Activated CD4-positive, alpha-beta memory T cell treated with anti-CD3 and anti-CD28 coated beads for 36 hours (primary cell): ENCODE measurements at regions not wholly inside any gene's neighbourhood (a gene's known extent, or its start where the extent isn't known, plus 50 kb on each side); places are given as distances from the start of the nearest gene placed in this dataset.
"Not testable (repeated sequence)": the region's sequence is repeated elsewhere in the genome, so short reads cannot be mapped to it uniquely, and the experiment has no call there.

Source experiments
- CTCF ChIA-PET: fragments of 350-600 bp; sonication (Branson Sonifier 250); formaldehyde crosslinking; loops from one replicate; lab custom pipeline; 2021; ENCODE audit warnings: antibody characterized with exemption, inconsistent platforms; lab: Charles Lee
- POLR2A ChIA-PET: fragments of 350-600 bp; sonication (Branson Sonifier 250); formaldehyde crosslinking; loops from one replicate; lab custom pipeline; 2021; ENCODE audit warnings: antibody characterized with exemption; lab: Charles Lee
- DNase-seq: peaks from one replicate; pipeline ENCODE4 v3.0.0-alpha.2; 2020
- H3K27ac Mint-ChIP-seq: one replicate; pipeline ENCODE4 v1.8.0; 2021; ENCODE audit warnings: mixed read lengths
- H3K27me3 Mint-ChIP-seq: one replicate; pipeline ENCODE4 v1.8.0; 2021; ENCODE audit warnings: mixed read lengths
- H3K36me3 Mint-ChIP-seq: one replicate; pipeline ENCODE4 v1.8.0; 2021; ENCODE audit warnings: mixed read lengths
- H3K4me1 Mint-ChIP-seq: one replicate; pipeline ENCODE4 v1.8.0; 2021; ENCODE audit warnings: low read depth, mixed read lengths
- H3K4me3 Mint-ChIP-seq: one replicate; pipeline ENCODE4 v1.8.0; 2021; ENCODE audit warnings: mild to moderate bottlenecking, mixed read lengths
- H3K9me3 Mint-ChIP-seq: one replicate; pipeline ENCODE4 v1.8.0; 2021; ENCODE audit warnings: mixed read lengths
- intact Hi-C: fragments of 100-400 bp; cut with micrococcal nuclease; formaldehyde crosslinking; loops from one replicate; pipeline ENCODE4 v1.15.1; 2023

GRCh38 chr13:100767192-100767591 lies 92.6 kb upstream of the TMTC4 start:
- H3K36me3 Mint-ChIP-seq = no peaks in the 10 kb centered on the region
- H3K9me3 Mint-ChIP-seq = peaks cover 4% of the 10 kb centered on the region
- H3K27ac Mint-ChIP-seq = no peak overlapping the region
- no peak overlapping the region for H3K4me3 Mint-ChIP-seq
- no peak for DNase-seq
- CTCF ChIA-PET = no interaction called here
- intact Hi-C loops = no loop called here
- H3K4me1 Mint-ChIP-seq = no peaks in the 10 kb centered on the region
- H3K27me3 Mint-ChIP-seq = peaks cover 1% of the 10 kb centered on the region
- POLR2A ChIA-PET = no interaction called here

GRCh38 chr13:100766570-100766969 lies 92.0 kb upstream of the TMTC4 start:
- intact Hi-C loops, H3K4me3 Mint-ChIP-seq, H3K27me3 Mint-ChIP-seq, H3K36me3 Mint-ChIP-seq, H3K27ac Mint-ChIP-seq, H3K4me1 Mint-ChIP-seq, POLR2A ChIA-PET, H3K9me3 Mint-ChIP-seq, CTCF ChIA-PET, DNase-seq: not testable (repeated sequence)

GRCh38 chr13:100764937-100765336 lies 90.3 kb upstream of the TMTC4 start:
- Mint-ChIP-seq H3K9me3 (peaks cover 2% of the 10 kb centered on the region), H3K27ac (no peak overlapping the region), H3K36me3 (no peaks in the 10 kb centered on the region), H3K4me1 (no peaks in the 10 kb centered on the region), H3K27me3 (peaks cover 1% of the 10 kb centered on the region), H3K4me3 (no peak overlapping the region)
- DNase-seq = no peak
- CTCF ChIA-PET = no interaction called here
- POLR2A ChIA-PET = no interaction called here
- intact Hi-C loops = no loop called here

- DNase-seq, H3K4me1 Mint-ChIP-seq, intact Hi-C loops, H3K36me3 Mint-ChIP-seq, H3K9me3 Mint-ChIP-seq, H3K27ac Mint-ChIP-seq, H3K4me3 Mint-ChIP-seq, H3K27me3 Mint-ChIP-seq, CTCF ChIA-PET, POLR2A ChIA-PET: not testable (repeated sequence)
Measured at GRCh38 chr13:100762126-100762525, 87.5 kb upstream of the TMTC4 start.

GRCh38 chr13:100755891-100756290 lies 81.3 kb upstream of the TMTC4 start:
- no peaks in the 10 kb centered on the region for H3K4me1 Mint-ChIP-seq
- intact Hi-C loops = no loop called here
- CTCF ChIA-PET = no interaction called here

GRCh38 chr13:100754459-100754858 lies 79.9 kb upstream of the TMTC4 start:
- ChIA-PET POLR2A (no interaction called here), CTCF (no interaction called here)
- Mint-ChIP-seq H3K4me1 (no peaks in the 10 kb centered on the region), H3K9me3 (no peaks in the 10 kb centered on the region), H3K4me3 (no peak overlapping the region), H3K27me3 (no peaks in the 10 kb centered on the region), H3K27ac (no peak overlapping the region), H3K36me3 (no peaks in the 10 kb centered on the region)
- DNase-seq = no peak
- intact Hi-C loops = no loop called here

More at GRCh38 chr13:100755891-100756290, 81.3 kb upstream of the TMTC4 start:
- peaks cover 1% of the 10 kb centered on the region for H3K27me3 Mint-ChIP-seq
- POLR2A ChIA-PET = no interaction called here
- no peak overlapping the region for H3K4me3 Mint-ChIP-seq
- H3K36me3 Mint-ChIP-seq = no peaks in the 10 kb centered on the region
- DNase-seq = no peak
- H3K27ac Mint-ChIP-seq = no peak overlapping the region
- no peaks in the 10 kb centered on the region for H3K9me3 Mint-ChIP-seq

- intact Hi-C loops = no loop called here
- Mint-ChIP-seq H3K9me3 (no peaks in the 10 kb centered on the region), H3K27ac (no peak overlapping the region), H3K36me3 (no peaks in the 10 kb centered on the region), H3K27me3 (no peaks in the 10 kb centered on the region), H3K4me1 (no peaks in the 10 kb centered on the region), H3K4me3 (no peak overlapping the region)
- POLR2A ChIA-PET = no interaction called here
- no peak for DNase-seq
- CTCF ChIA-PET = no interaction called here
Measured at GRCh38 chr13:100753376-100753775, 78.8 kb upstream of the TMTC4 start.

GRCh38 chr13:100751826-100752225 lies 77.2 kb upstream of the TMTC4 start:
- CTCF ChIA-PET = no interaction called here
- DNase-seq = no peak
- H3K4me1 Mint-ChIP-seq = no peaks in the 10 kb centered on the region
- no peak overlapping the region for H3K27ac Mint-ChIP-seq
- no peak overlapping the region for H3K4me3 Mint-ChIP-seq
- intact Hi-C loops = no loop called here
- H3K9me3 Mint-ChIP-seq = no peaks in the 10 kb centered on the region
- POLR2A ChIA-PET = no interaction called here
- H3K27me3 Mint-ChIP-seq = no peaks in the 10 kb centered on the region
- no peaks in the 10 kb centered on the region for H3K36me3 Mint-ChIP-seq

GRCh38 chr13:100746953-100747683 lies 72.5 kb upstream of the TMTC4 start:
- Mint-ChIP-seq H3K36me3 (no peaks in the 10 kb centered on the region), H3K27ac (no peak overlapping the region), H3K4me3 (no peak overlapping the region), H3K27me3 (peaks cover 6% of the 10 kb centered on the region), H3K4me1 (no peaks in the 10 kb centered on the region), H3K9me3 (no peaks in the 10 kb centered on the region)
- ChIA-PET CTCF (interaction anchor here (1.1 kb wide), 1 partner anchor 25 kb away, joined by 4 read pairs; no protein-coding TSS in a partner anchor), POLR2A (no interaction called here)
- intact Hi-C loops = no loop called here
- no peak for DNase-seq

GRCh38 chr13:100738176-100738855 lies 63.7 kb upstream of the TMTC4 start:
- Mint-ChIP-seq H3K4me1 (no peaks in the 10 kb centered on the region), H3K27me3 (peaks cover 13% of the 10 kb centered on the region), H3K36me3 (no peaks in the 10 kb centered on the region), H3K27ac (no peak overlapping the region), H3K4me3 (no peak overlapping the region), H3K9me3 (no peaks in the 10 kb centered on the region)
- DNase-seq = no peak
- ChIA-PET CTCF (no interaction called here), POLR2A (no interaction called here)
- intact Hi-C loops = no loop called here

- no peak overlapping the region for H3K27ac Mint-ChIP-seq
- no peaks in the 10 kb centered on the region for H3K36me3 Mint-ChIP-seq
- CTCF ChIA-PET = no interaction called here
- POLR2A ChIA-PET = no interaction called here
- no peak for DNase-seq
- peaks cover 17% of the 10 kb centered on the region for H3K27me3 Mint-ChIP-seq
- H3K9me3 Mint-ChIP-seq = no peaks in the 10 kb centered on the region
- H3K4me1 Mint-ChIP-seq = no peaks in the 10 kb centered on the region
- intact Hi-C loops = no loop called here
- no peak overlapping the region for H3K4me3 Mint-ChIP-seq
Measured at GRCh38 chr13:100735494-100735893, 60.9 kb upstream of the TMTC4 start.

GRCh38 chr13:100734194-100734720 lies 59.7 kb upstream of the TMTC4 start:
- ChIA-PET POLR2A (no interaction called here), CTCF (no interaction called here)
- Mint-ChIP-seq H3K9me3 (no peaks in the 10 kb centered on the region), H3K27me3 (peaks cover 13% of the 10 kb centered on the region), H3K4me3 (no peak overlapping the region), H3K4me1 (no peaks in the 10 kb centered on the region), H3K27ac (no peak overlapping the region), H3K36me3 (no peaks in the 10 kb centered on the region)
- intact Hi-C loops = no loop called here
- DNase-seq = no peak

- Mint-ChIP-seq H3K9me3 (peaks cover 2% of the 10 kb centered on the region), H3K36me3 (no peaks in the 10 kb centered on the region), H3K27me3 (peaks cover 14% of the 10 kb centered on the region), H3K4me1 (no peaks in the 10 kb centered on the region), H3K27ac (no peak overlapping the region), H3K4me3 (no peak overlapping the region)
- intact Hi-C loops = no loop called here
- POLR2A ChIA-PET = no interaction called here
- CTCF ChIA-PET = no interaction called here
- DNase-seq = no peak
Measured at GRCh38 chr13:100733261-100733660, 58.7 kb upstream of the TMTC4 start.
